HG03469 (cell line): ENCODE measurements at regions not wholly inside any gene's neighbourhood (a gene's known extent, or its start where the extent isn't known, plus 50 kb on each side); places are given as distances from the start of the nearest gene placed in this dataset.
"Not testable (repeated sequence)": the region's sequence is repeated elsewhere in the genome, so short reads cannot be mapped to it uniquely, and the experiment has no call there.

Experiments
- ATAC-seq: cut with Tn5 transposase; IDR thresholded peaks from one replicate; pipeline ENCODE4 v1.9.1; 2021; ENCODE audit warnings: mild to moderate bottlenecking, moderate library complexity, moderate number of reproducible peaks; ENCODE audit not compliant: unreplicated experiment

- ATAC-seq = no peak
These were observed 129.8 kb downstream of the S1PR1 start for GRCh38 chr1:101366513-101367215.

GRCh38 chr1:101367630-101368029 is 130.8 kb downstream of the S1PR1 start:
- no peak for ATAC-seq

GRCh38 chr1:101370488-101370887 is 133.7 kb downstream of the S1PR1 start:
- ATAC-seq = no peak

- ATAC-seq = peak; percentile 98
These were observed 134.4 kb downstream of the S1PR1 start for GRCh38 chr1:101371259-101371658.

- no peak for ATAC-seq
These were observed 136.8 kb downstream of the S1PR1 start for GRCh38 chr1:101373570-101373969.

GRCh38 chr1:101375448-101375847 is 138.6 kb downstream of the S1PR1 start:
- ATAC-seq = not testable (repeated sequence)

GRCh38 chr1:101376121-101377083 is 139.6 kb downstream of the S1PR1 start:
- no peak for ATAC-seq

- no peak for ATAC-seq
These were observed 140.4 kb downstream of the S1PR1 start for GRCh38 chr1:101377084-101377835.

- ATAC-seq = no peak
These were observed 142.2 kb downstream of the S1PR1 start for GRCh38 chr1:101379037-101379436.

GRCh38 chr1:101379950-101380349 is 143.1 kb downstream of the S1PR1 start:
- ATAC-seq = peak; percentile 77

- ATAC-seq = no peak
These were observed 145.3 kb downstream of the S1PR1 start for GRCh38 chr1:101382135-101382534.

- peak; percentile 93 for ATAC-seq
These were observed 152.2 kb downstream of the S1PR1 start for GRCh38 chr1:101388904-101389546.

- ATAC-seq = no peak
These were observed 152.7 kb downstream of the S1PR1 start for GRCh38 chr1:101389547-101389929.

GRCh38 chr1:101392552-101392951 is 155.7 kb downstream of the S1PR1 start:
- no peak for ATAC-seq

- no peak for ATAC-seq
These were observed 157.2 kb downstream of the S1PR1 start for GRCh38 chr1:101394041-101394440.

GRCh38 chr1:101399222-101399621 is 162.4 kb downstream of the S1PR1 start:
- ATAC-seq = no peak

GRCh38 chr1:101406271-101406670 is 169.5 kb downstream of the S1PR1 start:
- ATAC-seq = no peak

GRCh38 chr1:101406681-101407080 is 169.9 kb downstream of the S1PR1 start:
- ATAC-seq = no peak

- ATAC-seq = peak; percentile 55
These were observed 170.8 kb downstream of the S1PR1 start for GRCh38 chr1:101407505-101408211.
